Esophagus squamous epithelium (tissue), 5 donors: ENCODE measurements at regions not wholly inside any gene's neighbourhood (a gene's known extent, or its start where the extent isn't known, plus 50 kb on each side); places are given as distances from the start of the nearest gene placed in this dataset.

Source experiments
- DNase-seq: peaks from one replicate; lab custom pipeline; 2025; lab: John Stamatoyannopoulos, UW
- H3K27ac ChIP-seq, 4 donors: fragments of 200-600 bp; sonication (generic); one replicate each; pipeline ENCODE4 v1.5.1; 2016 to 2019; ENCODE audit warnings: mild to moderate bottlenecking in 1 of 4
- H3K27me3 ChIP-seq, 4 donors: fragments of 200-600 bp; sonication (generic); 1 replicate in 3 of 4; 2 replicates in 1 of 4; pipeline versions ENCODE4 v1.5.1 to v1.6.0; 2017 to 2021; ENCODE audit warnings: antibody characterized with exemption in 1 of 4
- H3K36me3 ChIP-seq, 3 donors: fragments of 200-600 bp; sonication (generic); one replicate each; pipeline ENCODE4 v1.5.1; 2016 to 2019
- H3K4me1 ChIP-seq, 3 donors: fragments of 200-600 bp; sonication (generic); one replicate each; pipeline ENCODE4 v1.5.1; 2017 to 2019
- H3K4me3 ChIP-seq, 4 donors: fragments of 200-600 bp; sonication (generic); 1 replicate in 3 of 4; 2 replicates in 1 of 4; pipeline ENCODE4 v1.5.1; 2016 to 2019; ENCODE audit warnings: mild to moderate bottlenecking in 2 of 4, moderate library complexity in 1 of 4
- H3K9me3 ChIP-seq, 3 donors: fragments of 200-600 bp; sonication (generic); one replicate each; pipeline ENCODE4 v1.5.1; 2016 to 2019
- POLR2A ChIP-seq, 4 donors: fragments of 450-650 bp; IDR thresholded peaks; one replicate each; pipeline ENCODE4 v1.6.1; 2017; ENCODE audit warnings: antibody characterized with exemption in 4 of 4, mild to moderate bottlenecking in 4 of 4, moderate library complexity in 3 of 4
- WGBS, 2 donors: methylation state at CpG; one replicate each; pipeline ENCODE4 v1.1.5; 2018; 5-methylcytosine and 5-hydroxymethylcytosine counted together
- intact Hi-C: fragments of 100-400 bp; cut with DNase I; formaldehyde crosslinking; loops from one replicate; pipeline ENCODE4 v1.15.0; 2022
- TF ChIP-seq, protein P1 (sequence below), 6 experiments: fragments of 450-650 bp in 4 of 6; fragments of 200-600 bp in 2 of 6; sonication (generic) in 2 of 6; IDR thresholded peaks; one replicate each; pipeline ENCODE4 v1.5.1; 2016 to 2019; ENCODE audit warnings: antibody characterized with exemption in 6 of 6, mild to moderate bottlenecking in 4 of 6, moderate library complexity in 4 of 6
- donor health status: DM: yes; HTN: yes; CAD: no.

DNA sequence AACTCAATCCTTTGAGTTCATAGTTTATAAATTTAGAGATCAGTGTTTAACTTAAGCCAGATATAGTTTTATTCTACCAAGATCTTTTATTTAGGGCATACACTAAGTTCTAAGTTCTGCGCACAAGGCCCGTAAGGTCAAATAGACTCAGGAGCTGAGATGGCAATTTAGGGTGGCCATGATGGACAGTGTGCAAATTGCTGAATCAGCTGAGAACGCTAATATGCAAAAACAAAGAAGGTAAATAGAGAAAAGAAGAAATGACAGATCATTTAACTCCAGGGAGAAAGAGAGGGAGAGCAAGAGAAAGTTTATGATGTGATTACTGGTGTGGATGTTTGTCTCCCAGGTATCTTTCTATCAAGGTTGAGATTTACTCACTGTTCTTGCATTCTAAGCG is 678.5 kb downstream of the OTOL1 start:
- no peak for TF ChIP-seq POLR2A (IDR thresholded peaks at IDR 0.05)
- TF ChIP-seq, protein P1, sequence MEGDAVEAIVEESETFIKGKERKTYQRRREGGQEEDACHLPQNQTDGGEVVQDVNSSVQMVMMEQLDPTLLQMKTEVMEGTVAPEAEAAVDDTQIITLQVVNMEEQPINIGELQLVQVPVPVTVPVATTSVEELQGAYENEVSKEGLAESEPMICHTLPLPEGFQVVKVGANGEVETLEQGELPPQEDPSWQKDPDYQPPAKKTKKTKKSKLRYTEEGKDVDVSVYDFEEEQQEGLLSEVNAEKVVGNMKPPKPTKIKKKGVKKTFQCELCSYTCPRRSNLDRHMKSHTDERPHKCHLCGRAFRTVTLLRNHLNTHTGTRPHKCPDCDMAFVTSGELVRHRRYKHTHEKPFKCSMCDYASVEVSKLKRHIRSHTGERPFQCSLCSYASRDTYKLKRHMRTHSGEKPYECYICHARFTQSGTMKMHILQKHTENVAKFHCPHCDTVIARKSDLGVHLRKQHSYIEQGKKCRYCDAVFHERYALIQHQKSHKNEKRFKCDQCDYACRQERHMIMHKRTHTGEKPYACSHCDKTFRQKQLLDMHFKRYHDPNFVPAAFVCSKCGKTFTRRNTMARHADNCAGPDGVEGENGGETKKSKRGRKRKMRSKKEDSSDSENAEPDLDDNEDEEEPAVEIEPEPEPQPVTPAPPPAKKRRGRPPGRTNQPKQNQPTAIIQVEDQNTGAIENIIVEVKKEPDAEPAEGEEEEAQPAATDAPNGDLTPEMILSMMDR (IDR thresholded peaks at IDR 0.05): no peak
- no peak for DNase-seq
- H3K36me3 ChIP-seq: no peaks in the 10 kb centered on the region
- no peaks in the 10 kb centered on the region for H3K4me1 ChIP-seq
- no peaks in the 10 kb centered on the region for H3K9me3 ChIP-seq
- no peak overlapping the region for H3K27ac ChIP-seq
- no peak overlapping the region for H3K4me3 ChIP-seq
- 75 to 81% methylated on average over 4 of the region's 4 CpGs for WGBS, 2 donors
- no peaks in the 10 kb centered on the region for H3K27me3 ChIP-seq
- intact Hi-C loops: no loop called here

- DNase-seq: no peak
- Histone ChIP-seq H3K4me3 (no peak overlapping the region), H3K27me3 (no peaks in the 10 kb centered on the region), H3K4me1 (no peaks in the 10 kb centered on the region), H3K9me3 (no peaks in the 10 kb centered on the region), H3K36me3 (no peaks in the 10 kb centered on the region), H3K27ac (no peak overlapping the region)
- intact Hi-C loops: no loop called here
- no peak for TF ChIP-seq POLR2A (IDR thresholded peaks at IDR 0.05)
- TF ChIP-seq, protein P1 (IDR thresholded peaks at IDR 0.05): no peak
- WGBS, 2 donors: 44 to 46% methylated on average over 3 of the region's 3 CpGs
Measured at GRCh38 chr3:162175878-162176277, 679.3 kb downstream of the OTOL1 start.

DNA sequence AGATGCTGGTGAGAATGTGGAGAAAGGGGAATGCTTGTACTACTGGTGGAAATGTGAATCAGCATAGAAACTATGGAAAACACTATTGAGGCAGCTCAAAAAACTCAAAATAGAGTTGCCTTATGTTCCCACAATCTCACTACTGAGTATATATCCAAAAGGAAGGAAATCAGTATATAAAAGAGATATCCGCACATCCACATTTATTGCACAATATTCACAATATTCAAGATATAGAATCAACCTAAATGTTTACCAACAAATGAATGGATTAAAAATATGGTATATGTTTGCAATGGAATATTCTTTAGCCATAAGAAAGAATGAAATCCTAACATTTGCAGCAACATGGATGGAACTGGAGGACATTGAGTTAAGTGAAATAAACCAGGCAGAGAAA is 686.8 kb downstream of the OTOL1 start:
- TF ChIP-seq, protein P1 (IDR thresholded peaks at IDR 0.05): no peak
- no peak for TF ChIP-seq POLR2A (IDR thresholded peaks at IDR 0.05)
- Histone ChIP-seq H3K4me3 (no peak overlapping the region), H3K4me1 (no peaks in the 10 kb centered on the region), H3K27ac (no peak overlapping the region), H3K9me3 (no peaks in the 10 kb centered on the region), H3K36me3 (no peaks in the 10 kb centered on the region), H3K27me3 (no peaks in the 10 kb centered on the region)
- intact Hi-C loops: no loop called here
- no peak for DNase-seq
- WGBS, 2 donors: 90 to 92% methylated on average over 1 of the region's 1 CpG

DNA sequence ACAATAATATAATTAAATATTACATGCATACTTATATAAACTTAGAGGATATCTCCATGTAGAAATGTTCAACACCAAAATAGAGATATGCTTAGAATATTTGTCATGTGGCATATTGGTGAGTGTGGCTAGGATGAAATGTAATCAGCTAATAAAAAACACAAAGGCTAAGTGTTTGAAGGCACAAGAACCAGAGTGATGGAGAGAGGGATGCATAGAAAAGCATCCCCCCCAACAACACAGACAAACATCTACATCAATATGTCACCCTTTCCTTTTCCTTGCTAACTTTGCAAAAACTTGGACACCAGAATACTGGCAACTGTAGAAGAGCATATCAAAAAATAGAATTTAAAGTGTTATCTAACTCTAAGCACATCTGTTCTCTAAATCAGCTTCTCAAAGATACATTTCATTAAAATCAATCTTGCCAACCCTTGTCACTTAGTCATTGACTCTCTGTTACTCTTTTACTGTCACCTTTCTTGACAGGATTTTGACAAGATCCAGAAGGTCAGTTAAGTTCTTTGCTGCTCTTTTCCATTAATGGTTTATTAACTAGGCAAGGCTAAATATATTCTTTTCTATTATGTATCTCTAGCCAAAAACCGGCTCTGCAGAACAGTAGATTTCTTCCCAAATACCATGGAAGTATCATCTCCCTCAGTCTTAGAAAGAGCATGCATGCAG is 695.9 kb downstream of the OTOL1 start:
- intact Hi-C loops: no loop called here
- H3K4me3 ChIP-seq: no peak overlapping the region
- WGBS, 2 donors: 62 to 70% methylated on average over 1 of the region's 1 CpG
- no peaks in the 10 kb centered on the region for H3K9me3 ChIP-seq
- H3K4me1 ChIP-seq: no peaks in the 10 kb centered on the region
- no peak overlapping the region for H3K27ac ChIP-seq
- no peak for TF ChIP-seq POLR2A (IDR thresholded peaks at IDR 0.05)
- TF ChIP-seq, protein P1 (IDR thresholded peaks at IDR 0.05): no peak
- H3K36me3 ChIP-seq: no peaks in the 10 kb centered on the region
- H3K27me3 ChIP-seq: no peaks in the 10 kb centered on the region
- no peak for DNase-seq

- no peak for DNase-seq
- H3K9me3 ChIP-seq: no peaks in the 10 kb centered on the region
- H3K4me1 ChIP-seq: no peaks in the 10 kb centered on the region
- intact Hi-C loops: no loop called here
- no peak overlapping the region for H3K27ac ChIP-seq
- TF ChIP-seq, protein P1 (IDR thresholded peaks at IDR 0.05): no peak
- TF ChIP-seq POLR2A (IDR thresholded peaks at IDR 0.05): no peak
- no peaks in the 10 kb centered on the region for H3K27me3 ChIP-seq
- H3K4me3 ChIP-seq: no peak overlapping the region
- 50 to 80% methylated on average over 4 of the region's 4 CpGs for WGBS, 2 donors
- H3K36me3 ChIP-seq: no peaks in the 10 kb centered on the region
Measured at GRCh38 chr3:162193148-162194095, 696.8 kb downstream of the OTOL1 start.
